IPS-20b (cell line): ENCODE measurements at regions not wholly inside any gene's neighbourhood (a gene's known extent, or its start where the extent isn't known, plus 50 kb on each side); places are given as distances from the start of the nearest gene placed in this dataset.

ENCODE experiments used
- H3K27ac ChIP-seq: one replicate; pipeline ENCODE4 v1.5.1; 2013; ENCODE audit warnings: low read length
- H3K27me3 ChIP-seq: 2 replicates; pipeline ENCODE4 v1.6.1; 2013; ENCODE audit warnings: mild to moderate bottlenecking, low read length, inconsistent platforms; ENCODE audit not compliant: insufficient read depth
- H3K36me3 ChIP-seq: 2 replicates; pipeline ENCODE4 v1.6.1; 2013; ENCODE audit warnings: low read depth, mild to moderate bottlenecking, inconsistent platforms, low read length, moderate library complexity; ENCODE audit not compliant: insufficient read depth
- H3K4me1 ChIP-seq: 2 replicates; pipeline ENCODE4 v1.6.1; 2013; ENCODE audit warnings: mild to moderate bottlenecking, control low read depth, inconsistent platforms, low read length, moderate library complexity; ENCODE audit not compliant: insufficient read depth
- H3K4me3 ChIP-seq: 2 replicates; pipeline ENCODE4 v1.5.1; 2013; ENCODE audit warnings: mild to moderate bottlenecking, low read length, inconsistent platforms
- H3K9ac ChIP-seq: 2 replicates; pipeline ENCODE4 v1.6.1; 2013; ENCODE audit warnings: low read depth, mild to moderate bottlenecking, inconsistent platforms, low read length, moderate library complexity
- H3K9me3 ChIP-seq: 2 replicates; pipeline ENCODE4 v1.6.1; 2013; ENCODE audit warnings: mild to moderate bottlenecking, low read depth, low read length, inconsistent platforms; ENCODE audit not compliant: insufficient read depth

- no peaks in the 10 kb centered on the region for H3K4me1 ChIP-seq
- no peak overlapping the region for H3K4me3 ChIP-seq
- no peaks in the 10 kb centered on the region for H3K36me3 ChIP-seq
- no peaks in the 10 kb centered on the region for H3K27me3 ChIP-seq
- no peak overlapping the region for H3K27ac ChIP-seq
- no peak overlapping the region for H3K9ac ChIP-seq
- H3K9me3 ChIP-seq, result no peaks in the 10 kb centered on the region
Observed at GRCh38 chr4:188804861-188805260, 665.6 kb downstream of the TRIML1 start.

DNA sequence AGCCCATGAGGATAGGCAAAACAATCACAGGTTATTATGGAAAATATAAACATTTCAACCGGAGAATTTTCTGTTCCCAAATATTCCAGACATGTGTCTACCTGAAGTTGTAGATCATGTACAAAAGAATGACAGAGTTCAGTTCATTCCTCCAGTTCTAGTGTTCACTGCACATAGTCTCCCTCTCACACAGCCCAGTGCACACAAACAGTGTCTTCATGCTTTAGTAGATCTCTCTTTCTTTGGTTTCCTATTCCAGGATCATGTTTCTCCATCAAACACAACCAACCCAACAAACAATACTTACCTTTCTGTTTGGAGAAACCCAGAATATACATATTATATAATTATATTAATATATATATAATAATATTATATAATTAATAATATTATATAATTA is 671.9 kb downstream of the TRIML1 start:
- no peak overlapping the region for H3K9ac ChIP-seq
- no peaks in the 10 kb centered on the region for H3K4me1 ChIP-seq
- H3K27me3 ChIP-seq, result no peaks in the 10 kb centered on the region
- H3K4me3 ChIP-seq, result no peak overlapping the region
- no peaks in the 10 kb centered on the region for H3K36me3 ChIP-seq
- no peaks in the 10 kb centered on the region for H3K9me3 ChIP-seq
- no peak overlapping the region for H3K27ac ChIP-seq

- Histone ChIP-seq H3K27ac (no peak overlapping the region), H3K4me1 (no peaks in the 10 kb centered on the region), H3K9me3 (no peaks in the 10 kb centered on the region), H3K9ac (no peak overlapping the region), H3K4me3 (no peak overlapping the region), H3K27me3 (no peaks in the 10 kb centered on the region), H3K36me3 (no peaks in the 10 kb centered on the region)
Observed at GRCh38 chr4:188812644-188813043, 673.4 kb downstream of the TRIML1 start.

GRCh38 chr4:188818300-188818699 is 679.1 kb downstream of the TRIML1 start:
- H3K9ac ChIP-seq, result no peak overlapping the region
- H3K4me1 ChIP-seq, result peaks cover 11% of the 10 kb centered on the region
- H3K27ac ChIP-seq, result no peak overlapping the region
- no peaks in the 10 kb centered on the region for H3K36me3 ChIP-seq
- H3K9me3 ChIP-seq, result no peaks in the 10 kb centered on the region
- no peak overlapping the region for H3K4me3 ChIP-seq
- H3K27me3 ChIP-seq, result no peaks in the 10 kb centered on the region

GRCh38 chr4:188819233-188819632 is 680.0 kb downstream of the TRIML1 start:
- Histone ChIP-seq H3K9me3 (no peaks in the 10 kb centered on the region), H3K4me1 (peaks cover 11% of the 10 kb centered on the region), H3K27ac (no peak overlapping the region), H3K36me3 (no peaks in the 10 kb centered on the region), H3K4me3 (no peak overlapping the region), H3K9ac (no peak overlapping the region), H3K27me3 (no peaks in the 10 kb centered on the region)

DNA sequence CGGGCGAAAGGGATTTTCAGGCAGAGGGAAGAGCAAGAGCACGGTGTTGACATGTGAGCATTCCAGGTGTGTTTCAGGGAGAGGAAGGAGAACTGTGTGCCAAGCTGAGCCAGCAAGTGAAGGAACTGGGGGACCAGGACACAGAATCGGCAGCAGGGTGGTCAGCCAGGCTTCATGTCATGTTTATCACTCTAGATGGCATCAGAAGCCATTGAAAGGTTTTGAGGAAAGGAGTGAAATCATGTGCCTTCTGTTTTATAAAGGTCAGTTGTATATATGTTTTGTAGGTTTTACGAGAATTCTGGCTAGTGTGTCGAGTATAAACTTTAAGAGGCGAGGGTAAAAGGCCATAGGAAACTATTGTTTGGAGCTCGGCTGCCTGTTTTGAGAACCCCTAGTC is 682.3 kb downstream of the TRIML1 start:
- Histone ChIP-seq H3K27me3 (no peaks in the 10 kb centered on the region), H3K4me3 (no peak overlapping the region), H3K4me1 (peaks cover 11% of the 10 kb centered on the region), H3K36me3 (no peaks in the 10 kb centered on the region), H3K9me3 (no peaks in the 10 kb centered on the region), H3K9ac (no peak overlapping the region), H3K27ac (no peak overlapping the region)

- Histone ChIP-seq H3K9ac (peak overlapping the region; percentile 39; the same call in 1 of the 2 replicates), H3K9me3 (no peaks in the 10 kb centered on the region), H3K36me3 (no peaks in the 10 kb centered on the region), H3K4me1 (peaks cover 11% of the 10 kb centered on the region), H3K4me3 (no peak overlapping the region), H3K27ac (peak overlapping the region; percentile 85), H3K27me3 (no peaks in the 10 kb centered on the region)
Observed at GRCh38 chr4:188822698-188823097, 683.5 kb downstream of the TRIML1 start.

- Histone ChIP-seq H3K27me3 (no peaks in the 10 kb centered on the region), H3K9ac (no peak overlapping the region), H3K36me3 (no peaks in the 10 kb centered on the region), H3K9me3 (no peaks in the 10 kb centered on the region), H3K27ac (no peak overlapping the region), H3K4me1 (peaks cover 11% of the 10 kb centered on the region), H3K4me3 (no peak overlapping the region)
Observed at GRCh38 chr4:188824553-188824952, 685.3 kb downstream of the TRIML1 start.

- no peaks in the 10 kb centered on the region for H3K27me3 ChIP-seq
- no peak overlapping the region for H3K27ac ChIP-seq
Observed at GRCh38 chr4:188826393-188826792, 687.2 kb downstream of the TRIML1 start.

GRCh38 chr4:188839704-188840103 is 700.5 kb downstream of the TRIML1 start:
- Histone ChIP-seq H3K9ac (no peak overlapping the region), H3K36me3 (no peaks in the 10 kb centered on the region), H3K9me3 (no peaks in the 10 kb centered on the region), H3K27me3 (no peaks in the 10 kb centered on the region), H3K4me1 (no peaks in the 10 kb centered on the region), H3K27ac (no peak overlapping the region), H3K4me3 (no peak overlapping the region)

More at GRCh38 chr4:188826393-188826792, 687.2 kb downstream of the TRIML1 start:
- no peak overlapping the region for H3K9ac ChIP-seq
- no peak overlapping the region for H3K4me3 ChIP-seq
- H3K9me3 ChIP-seq, result no peaks in the 10 kb centered on the region
- no peaks in the 10 kb centered on the region for H3K36me3 ChIP-seq
- H3K4me1 ChIP-seq, result peaks cover 11% of the 10 kb centered on the region

GRCh38 chr4:188841523-188841922 is 702.3 kb downstream of the TRIML1 start:
- Histone ChIP-seq H3K27ac (no peak overlapping the region), H3K4me1 (peaks cover 7% of the 10 kb centered on the region; the same call in 1 of the 2 replicates), H3K9ac (no peak overlapping the region), H3K9me3 (no peaks in the 10 kb centered on the region), H3K4me3 (no peak overlapping the region), H3K27me3 (no peaks in the 10 kb centered on the region), H3K36me3 (no peaks in the 10 kb centered on the region)

GRCh38 chr4:188854436-188854835 is 715.2 kb downstream of the TRIML1 start:
- Histone ChIP-seq H3K9ac (no peak overlapping the region), H3K27ac (no peak overlapping the region), H3K9me3 (peaks cover 27% of the 10 kb centered on the region), H3K4me1 (no peaks in the 10 kb centered on the region), H3K4me3 (no peak overlapping the region), H3K27me3 (no peaks in the 10 kb centered on the region), H3K36me3 (no peaks in the 10 kb centered on the region)

GRCh38 chr4:188858696-188859095 is 719.5 kb downstream of the TRIML1 start:
- no peaks in the 10 kb centered on the region for H3K27me3 ChIP-seq
- H3K36me3 ChIP-seq, result no peaks in the 10 kb centered on the region
- H3K27ac ChIP-seq, result no peak overlapping the region
- H3K4me3 ChIP-seq, result no peak overlapping the region
- H3K9ac ChIP-seq, result no peak overlapping the region
- H3K4me1 ChIP-seq, result no peaks in the 10 kb centered on the region
- H3K9me3 ChIP-seq, result no peaks in the 10 kb centered on the region
